LNCaP clone FGC (cell line): ENCODE measurements at regions not wholly inside any gene's neighbourhood (a gene's known extent, or its start where the extent isn't known, plus 50 kb on each side); places are given as distances from the start of the nearest gene placed in this dataset.

Source experiments
- DNase-seq: peaks from one replicate; pipeline ENCODE4 v3.0.0-alpha.2; 2011; ENCODE audit warnings: low read depth
- H3K4me3 ChIP-seq: 2 replicates; pipeline ENCODE4 v1.5.1; 2011; ENCODE audit warnings: mild to moderate bottlenecking, low read depth, low read length, control low read depth
- CTCF ChIP-seq: IDR thresholded peaks from 2 replicates; pipeline ENCODE4 v1.5.1; 2012; ENCODE audit warnings: mild to moderate bottlenecking; ENCODE audit not compliant: control insufficient read depth, insufficient read depth; ENCODE audit errors: extremely low read depth

- no peak overlapping the region for H3K4me3 ChIP-seq
- TF ChIP-seq CTCF = no peak
- no peak for DNase-seq
Measured at GRCh38 chr2:137813176-137813575, 151.1 kb upstream of the HNMT start.

GRCh38 chr2:137817058-137817457 lies 147.2 kb upstream of the HNMT start:
- DNase-seq = no peak
- TF ChIP-seq CTCF = no peak
- H3K4me3 ChIP-seq = no peak overlapping the region

GRCh38 chr2:137823196-137823595 lies 141.1 kb upstream of the HNMT start:
- H3K4me3 ChIP-seq = no peak overlapping the region
- TF ChIP-seq CTCF = no peak
- peak; percentile 46 for DNase-seq

- DNase-seq = no peak
- TF ChIP-seq CTCF = no peak
- no peak overlapping the region for H3K4me3 ChIP-seq
Measured at GRCh38 chr2:137824501-137824900, 139.8 kb upstream of the HNMT start.

- TF ChIP-seq CTCF = no peak
- H3K4me3 ChIP-seq = no peak overlapping the region
- no peak for DNase-seq
Measured at GRCh38 chr2:137826373-137827372, 137.6 kb upstream of the HNMT start.

GRCh38 chr2:137828624-137829023 lies 135.6 kb upstream of the HNMT start:
- no peak for DNase-seq
- no peak for TF ChIP-seq CTCF
- H3K4me3 ChIP-seq = no peak overlapping the region
